ENCODE measurements at regions not wholly inside any gene's neighbourhood (a gene's known extent, or its start where the extent isn't known, plus 50 kb on each side); places are given as distances from the start of the nearest gene placed in this dataset.

GRCh38 chr18:73043611-73044010 is 175.8 kb upstream of the NETO1 start:
- no peak overlapping the region for H3K9ac ChIP-seq (ENCODE audit: low read depth, low read length, poor library complexity, severe bottlenecking)
- no peaks in the 10 kb centered on the region for H3K79me2 ChIP-seq (ENCODE audit: insufficient read depth, low read length)
- H3K27me3 ChIP-seq (ENCODE audit: insufficient read depth, low read length, poor library complexity, severe bottlenecking), result no peaks in the 10 kb centered on the region
- H3F3A ChIP-seq (ENCODE audit: low read depth), result no peaks in the 10 kb centered on the region
- no peak overlapping the region for H3K4me2 ChIP-seq (ENCODE audit: low read depth, low read length, poor library complexity, severe bottlenecking)
- TF ChIP-seq EZH2phosphoT487 (IDR thresholded peaks at IDR 0.05; ENCODE audit: borderline replicate concordance) (no peak), CTCF (conservative IDR thresholded peaks at IDR 0.05; ENCODE audit: low read length) (no peak)
- H3K4me1 ChIP-seq (ENCODE audit: insufficient read depth, low read length, poor library complexity, severe bottlenecking), result peaks cover 23% of the 10 kb centered on the region
- H3K4me3 ChIP-seq (ENCODE audit: low read length, poor library complexity, severe bottlenecking), result no peak overlapping the region
- H2AFZ ChIP-seq (ENCODE audit: low read length), result peak overlapping the region; percentile 59; the same call in 1 of the 2 replicates
- H3K9me3 ChIP-seq (ENCODE audit: insufficient read depth, low read depth, low read length), result no peaks in the 10 kb centered on the region
- no peaks in the 10 kb centered on the region for H3K9me2 ChIP-seq (replicated peaks; ENCODE audit: low read depth, low read length)
- H3K36me3 ChIP-seq (ENCODE audit: insufficient read depth, low read length), result no peaks in the 10 kb centered on the region
- H4K20me1 ChIP-seq (ENCODE audit: insufficient read depth, low read length, poor library complexity, severe bottlenecking), result no peaks in the 10 kb centered on the region

GRCh38 chr18:73043211-73043610 is 175.4 kb upstream of the NETO1 start:
- no peaks in the 10 kb centered on the region for H3F3A ChIP-seq (ENCODE audit: low read depth)
- no peak overlapping the region for H3K4me3 ChIP-seq (ENCODE audit: low read length, poor library complexity, severe bottlenecking)
- H3K27me3 ChIP-seq (ENCODE audit: insufficient read depth, low read length, poor library complexity, severe bottlenecking), result no peaks in the 10 kb centered on the region
- no peaks in the 10 kb centered on the region for H4K20me1 ChIP-seq (ENCODE audit: insufficient read depth, low read length, poor library complexity, severe bottlenecking)
- no peaks in the 10 kb centered on the region for H3K79me2 ChIP-seq (ENCODE audit: insufficient read depth, low read length)
- TF ChIP-seq EZH2phosphoT487 (IDR thresholded peaks at IDR 0.05; ENCODE audit: borderline replicate concordance) (no peak), CTCF (conservative IDR thresholded peaks at IDR 0.05; ENCODE audit: low read length) (no peak)
- no peak overlapping the region for H3K9ac ChIP-seq (ENCODE audit: low read depth, low read length, poor library complexity, severe bottlenecking)
- no peaks in the 10 kb centered on the region for H3K9me2 ChIP-seq (replicated peaks; ENCODE audit: low read depth, low read length)
- peaks cover 23% of the 10 kb centered on the region for H3K4me1 ChIP-seq (ENCODE audit: insufficient read depth, low read length, poor library complexity, severe bottlenecking)
- no peaks in the 10 kb centered on the region for H3K36me3 ChIP-seq (ENCODE audit: insufficient read depth, low read length)
- H3K9me3 ChIP-seq (ENCODE audit: insufficient read depth, low read depth, low read length), result no peaks in the 10 kb centered on the region
- no peak overlapping the region for H2AFZ ChIP-seq (ENCODE audit: low read length)
- no peak overlapping the region for H3K4me2 ChIP-seq (ENCODE audit: low read depth, low read length, poor library complexity, severe bottlenecking)

GRCh38 chr18:73040247-73040646 is 172.5 kb upstream of the NETO1 start:
- Histone ChIP-seq H3K79me2 (ENCODE audit: insufficient read depth, low read length) (no peaks in the 10 kb centered on the region), H3K4me3 (ENCODE audit: low read length, poor library complexity, severe bottlenecking) (no peak overlapping the region), H3K9ac (ENCODE audit: low read depth, low read length, poor library complexity, severe bottlenecking) (no peak overlapping the region), H3K4me1 (ENCODE audit: insufficient read depth, low read length, poor library complexity, severe bottlenecking) (peaks cover 23% of the 10 kb centered on the region), H3K36me3 (ENCODE audit: insufficient read depth, low read length) (no peaks in the 10 kb centered on the region), H3K9me2 (replicated peaks; ENCODE audit: low read depth, low read length) (no peaks in the 10 kb centered on the region), H3F3A (ENCODE audit: low read depth) (no peaks in the 10 kb centered on the region), H4K20me1 (ENCODE audit: insufficient read depth, low read length, poor library complexity, severe bottlenecking) (no peaks in the 10 kb centered on the region), H3K27me3 (ENCODE audit: insufficient read depth, low read length, poor library complexity, severe bottlenecking) (no peaks in the 10 kb centered on the region), H3K4me2 (ENCODE audit: low read depth, low read length, poor library complexity, severe bottlenecking) (no peak overlapping the region), H2AFZ (ENCODE audit: low read length) (0 out of 2 replicates have a peak overlapping the region, but pooled peaks have one; percentile 14), H3K9me3 (ENCODE audit: insufficient read depth, low read depth, low read length) (no peaks in the 10 kb centered on the region)
- TF ChIP-seq EZH2phosphoT487 (IDR thresholded peaks at IDR 0.05; ENCODE audit: borderline replicate concordance) (no peak), CTCF (conservative IDR thresholded peaks at IDR 0.05; ENCODE audit: low read length) (no peak)

All from Loucy (cell line).